Osteocyte (in vitro differentiated cells): ENCODE measurements at regions not wholly inside any gene's neighbourhood (a gene's known extent, or its start where the extent isn't known, plus 50 kb on each side); places are given as distances from the start of the nearest gene placed in this dataset.

Source experiments
- DNase-seq: peaks from one replicate; pipeline ENCODE4 v3.0.0; 2021; ENCODE audit warnings: mixed read lengths; ENCODE audit not compliant: unreplicated experiment; ENCODE audit errors: extremely low spot score
- H3K27ac Mint-ChIP-seq: one replicate; pipeline ENCODE4 v1.8.0; 2021; ENCODE audit warnings: mild to moderate bottlenecking, mixed read lengths; ENCODE audit not compliant: unreplicated experiment
- H3K27me3 Mint-ChIP-seq: one replicate; pipeline ENCODE4 v1.8.0; 2021; ENCODE audit warnings: mixed read lengths; ENCODE audit not compliant: unreplicated experiment
- H3K36me3 Mint-ChIP-seq: one replicate; pipeline ENCODE4 v1.8.0; 2021; ENCODE audit warnings: mixed read lengths; ENCODE audit not compliant: unreplicated experiment
- H3K4me1 Mint-ChIP-seq: one replicate; pipeline ENCODE4 v1.8.0; 2021; ENCODE audit warnings: mixed read lengths; ENCODE audit not compliant: unreplicated experiment
- H3K4me3 Mint-ChIP-seq: one replicate; pipeline ENCODE4 v1.8.0; 2021; ENCODE audit warnings: mild to moderate bottlenecking, moderate library complexity, mixed read lengths; ENCODE audit not compliant: unreplicated experiment
- H3K9me3 Mint-ChIP-seq: one replicate; pipeline ENCODE4 v1.8.0; 2021; ENCODE audit warnings: mixed read lengths; ENCODE audit not compliant: unreplicated experiment
- TF ChIP-seq, protein P1 (sequence below): fragments of 200-600 bp; sonication (generic); IDR thresholded peaks from 2 replicates; pipeline ENCODE4 v1.5.0; 2021; ENCODE audit warnings: antibody characterized with exemption, mild to moderate bottlenecking, moderate library complexity

DNA sequence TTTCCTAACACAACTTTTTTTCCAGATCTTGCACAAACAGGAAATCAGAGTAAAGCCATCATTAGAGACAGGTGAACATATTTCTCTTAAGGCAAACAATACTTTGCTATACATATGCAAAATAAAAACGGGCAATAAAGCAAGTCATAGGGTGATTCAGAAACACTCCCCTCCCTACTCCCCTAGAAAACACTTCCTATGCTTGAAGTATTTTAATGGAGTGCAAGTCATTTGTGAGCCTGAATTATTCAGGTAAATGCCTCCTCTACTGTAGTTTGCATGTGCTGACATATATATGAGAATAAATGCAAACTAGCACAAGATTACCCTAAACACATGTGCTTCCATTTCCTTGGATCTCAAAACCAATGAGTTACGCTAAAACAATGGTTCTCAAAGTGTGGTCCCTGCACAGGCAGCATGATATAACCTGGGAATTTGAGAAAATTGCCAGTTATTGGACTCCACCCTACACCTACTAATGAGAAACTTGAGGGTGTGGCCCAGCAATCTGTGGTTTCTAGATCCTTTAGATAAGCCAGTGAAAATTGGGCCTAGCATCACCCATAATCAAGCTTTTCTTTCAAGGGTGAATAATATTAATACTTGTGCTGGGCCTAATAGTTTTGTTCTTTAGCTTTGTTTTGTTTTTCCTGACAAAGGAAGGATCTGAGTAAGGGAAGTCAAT is 159.7 kb upstream of the BMP4 start:
- Mint-ChIP-seq H3K4me3 (no peak overlapping the region), H3K27me3 (peaks cover 5% of the 10 kb centered on the region), H3K4me1 (peaks cover 5% of the 10 kb centered on the region), H3K9me3 (peaks cover 6% of the 10 kb centered on the region), H3K36me3 (no peaks in the 10 kb centered on the region), H3K27ac (no peak overlapping the region)
- TF ChIP-seq, protein P1, sequence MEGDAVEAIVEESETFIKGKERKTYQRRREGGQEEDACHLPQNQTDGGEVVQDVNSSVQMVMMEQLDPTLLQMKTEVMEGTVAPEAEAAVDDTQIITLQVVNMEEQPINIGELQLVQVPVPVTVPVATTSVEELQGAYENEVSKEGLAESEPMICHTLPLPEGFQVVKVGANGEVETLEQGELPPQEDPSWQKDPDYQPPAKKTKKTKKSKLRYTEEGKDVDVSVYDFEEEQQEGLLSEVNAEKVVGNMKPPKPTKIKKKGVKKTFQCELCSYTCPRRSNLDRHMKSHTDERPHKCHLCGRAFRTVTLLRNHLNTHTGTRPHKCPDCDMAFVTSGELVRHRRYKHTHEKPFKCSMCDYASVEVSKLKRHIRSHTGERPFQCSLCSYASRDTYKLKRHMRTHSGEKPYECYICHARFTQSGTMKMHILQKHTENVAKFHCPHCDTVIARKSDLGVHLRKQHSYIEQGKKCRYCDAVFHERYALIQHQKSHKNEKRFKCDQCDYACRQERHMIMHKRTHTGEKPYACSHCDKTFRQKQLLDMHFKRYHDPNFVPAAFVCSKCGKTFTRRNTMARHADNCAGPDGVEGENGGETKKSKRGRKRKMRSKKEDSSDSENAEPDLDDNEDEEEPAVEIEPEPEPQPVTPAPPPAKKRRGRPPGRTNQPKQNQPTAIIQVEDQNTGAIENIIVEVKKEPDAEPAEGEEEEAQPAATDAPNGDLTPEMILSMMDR, result no peak
- no peak for DNase-seq

DNA sequence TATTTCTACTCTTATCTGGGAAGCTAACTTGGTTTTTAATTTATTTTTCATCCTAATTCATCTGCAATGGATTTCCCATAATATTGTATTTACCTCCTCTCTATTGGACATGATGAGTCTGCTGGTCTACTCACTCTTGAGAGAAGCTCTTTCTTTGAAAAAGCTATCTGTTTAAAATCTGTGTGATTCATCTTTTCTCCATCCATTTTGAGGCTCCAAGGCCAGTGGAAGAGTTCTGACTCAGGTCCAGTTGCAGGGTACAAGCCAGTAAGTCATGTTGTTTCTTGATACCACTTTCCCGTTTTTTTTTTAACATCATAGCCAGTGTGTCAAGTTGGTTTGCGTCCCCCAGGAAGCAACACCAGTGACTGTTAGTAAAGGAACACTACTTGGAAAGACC is 160.3 kb upstream of the BMP4 start:
- DNase-seq, result no peak
- Mint-ChIP-seq H3K36me3 (no peaks in the 10 kb centered on the region), H3K27me3 (peaks cover 5% of the 10 kb centered on the region), H3K27ac (no peak overlapping the region), H3K4me3 (no peak overlapping the region), H3K4me1 (peaks cover 11% of the 10 kb centered on the region), H3K9me3 (peaks cover 6% of the 10 kb centered on the region)
- TF ChIP-seq, protein P1, result no peak

DNA sequence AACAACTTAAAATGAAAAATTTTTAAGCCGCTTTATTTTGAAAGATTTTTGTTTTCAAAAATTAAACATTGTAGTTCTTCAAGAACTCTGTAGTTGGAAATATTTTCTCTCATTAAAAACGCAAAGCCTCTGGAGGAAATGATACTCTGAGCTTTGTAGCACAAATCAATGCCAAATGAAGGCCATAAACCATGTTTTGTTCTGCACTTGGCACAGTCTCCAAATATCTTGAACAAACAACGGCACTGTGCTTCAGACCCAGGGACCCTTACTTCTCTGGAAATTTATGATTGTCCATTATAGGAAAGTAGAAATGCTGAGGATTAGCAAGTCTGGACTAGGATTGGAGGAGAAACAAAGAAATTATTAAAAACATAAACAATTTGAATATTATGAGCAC is 160.8 kb upstream of the BMP4 start:
- H3K27ac Mint-ChIP-seq, result no peak overlapping the region
- H3K27me3 Mint-ChIP-seq, result peaks cover 5% of the 10 kb centered on the region
- TF ChIP-seq, protein P1, result no peak
- H3K36me3 Mint-ChIP-seq, result no peaks in the 10 kb centered on the region
- H3K9me3 Mint-ChIP-seq, result peaks cover 6% of the 10 kb centered on the region
- H3K4me1 Mint-ChIP-seq, result peaks cover 14% of the 10 kb centered on the region
- DNase-seq, result no peak
- H3K4me3 Mint-ChIP-seq, result no peak overlapping the region

DNA sequence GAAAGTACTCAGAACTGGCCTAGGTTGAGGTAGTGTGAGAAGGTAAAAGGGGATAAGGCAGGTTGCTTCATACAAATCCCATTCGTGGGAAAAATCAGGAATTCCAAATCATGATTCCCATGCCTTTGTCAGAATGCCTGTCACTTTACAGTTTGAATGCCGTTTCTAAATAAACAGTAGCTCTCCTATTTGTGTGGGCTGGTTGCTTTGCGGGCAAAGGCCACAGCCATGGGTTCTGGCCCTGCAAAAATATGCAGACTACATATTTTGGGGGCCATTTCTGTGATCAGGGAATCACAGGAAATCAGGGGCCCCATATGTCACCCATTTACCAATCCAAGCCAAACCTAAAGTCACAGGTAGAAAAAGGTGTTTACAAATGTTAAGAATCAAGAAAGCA is 161.3 kb upstream of the BMP4 start:
- peaks cover 14% of the 10 kb centered on the region for H3K4me1 Mint-ChIP-seq
- H3K9me3 Mint-ChIP-seq, result peaks cover 6% of the 10 kb centered on the region
- H3K4me3 Mint-ChIP-seq, result no peak overlapping the region
- peaks cover 5% of the 10 kb centered on the region for H3K27me3 Mint-ChIP-seq
- H3K27ac Mint-ChIP-seq, result no peak overlapping the region
- TF ChIP-seq, protein P1, result no peak
- no peaks in the 10 kb centered on the region for H3K36me3 Mint-ChIP-seq
- DNase-seq, result no peak

DNA sequence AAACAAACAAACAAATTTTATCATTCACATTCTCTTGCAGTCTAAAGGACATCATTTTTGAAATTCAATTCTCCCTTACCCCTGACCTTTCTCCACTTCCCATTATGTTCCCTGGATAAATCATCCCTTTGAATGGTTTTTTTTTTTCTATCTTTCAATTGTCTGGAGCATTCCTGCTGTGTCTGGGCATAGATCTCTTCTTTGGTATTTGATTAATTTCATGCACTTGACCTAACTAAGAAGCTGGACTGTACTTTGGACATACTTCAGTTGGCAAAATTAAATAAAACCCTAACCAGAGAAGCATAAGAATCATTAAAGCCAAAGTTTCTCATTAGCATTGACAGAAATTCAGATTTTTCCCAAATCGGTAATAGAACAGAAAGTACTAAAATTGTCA is 163.6 kb upstream of the BMP4 start:
- H3K27me3 Mint-ChIP-seq, result peaks cover 6% of the 10 kb centered on the region
- no peak overlapping the region for H3K27ac Mint-ChIP-seq
- no peaks in the 10 kb centered on the region for H3K9me3 Mint-ChIP-seq
- TF ChIP-seq, protein P1, result no peak
- no peak overlapping the region for H3K4me3 Mint-ChIP-seq
- no peak for DNase-seq
- H3K36me3 Mint-ChIP-seq, result no peaks in the 10 kb centered on the region
- peaks cover 14% of the 10 kb centered on the region for H3K4me1 Mint-ChIP-seq
